GM18873 (cell line): ENCODE measurements at regions not wholly inside any gene's neighbourhood (a gene's known extent, or its start where the extent isn't known, plus 50 kb on each side); places are given as distances from the start of the nearest gene placed in this dataset.
"Not testable (repeated sequence)": the region's sequence is repeated elsewhere in the genome, so short reads cannot be mapped to it uniquely, and the experiment has no call there.

Experiments used
- ATAC-seq: cut with Tn5 transposase; IDR thresholded peaks from one replicate; pipeline ENCODE4 v1.9.1; 2021; ENCODE audit warnings: mild to moderate bottlenecking, moderate library complexity, moderate number of reproducible peaks; ENCODE audit not compliant: unreplicated experiment, low FRiP score

DNA sequence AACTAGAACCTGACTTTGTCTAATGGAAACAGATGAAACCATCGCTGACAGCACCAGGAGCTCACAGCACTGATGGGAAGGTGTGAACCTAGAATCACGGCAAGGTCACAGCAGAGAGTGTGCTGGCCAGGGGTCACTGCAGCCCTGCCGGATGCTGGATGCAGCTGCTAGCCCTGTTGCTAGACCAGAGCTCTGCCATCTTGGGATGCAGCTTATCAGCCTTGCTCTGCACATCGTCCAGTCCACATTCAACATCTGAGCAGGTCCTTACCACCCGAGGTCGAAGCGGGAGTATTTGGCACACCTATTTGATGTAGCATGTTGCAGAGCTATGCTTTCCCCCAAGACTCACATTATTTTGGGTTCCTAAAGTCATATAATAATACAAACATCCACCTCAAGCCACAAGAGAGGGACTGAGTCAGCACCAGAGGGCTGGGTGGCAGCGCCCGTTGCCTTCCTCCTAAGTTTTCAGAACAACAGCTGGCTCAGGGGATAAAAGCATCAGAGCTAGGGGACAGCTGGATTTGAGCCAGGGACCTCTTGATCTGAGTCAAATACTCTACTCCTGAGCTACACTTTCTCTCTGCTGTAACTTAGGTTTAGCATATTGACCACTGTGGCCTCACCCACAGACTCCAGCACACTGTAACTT lies 135.3 kb downstream of the ZNF467 start:
- no peak for ATAC-seq

DNA sequence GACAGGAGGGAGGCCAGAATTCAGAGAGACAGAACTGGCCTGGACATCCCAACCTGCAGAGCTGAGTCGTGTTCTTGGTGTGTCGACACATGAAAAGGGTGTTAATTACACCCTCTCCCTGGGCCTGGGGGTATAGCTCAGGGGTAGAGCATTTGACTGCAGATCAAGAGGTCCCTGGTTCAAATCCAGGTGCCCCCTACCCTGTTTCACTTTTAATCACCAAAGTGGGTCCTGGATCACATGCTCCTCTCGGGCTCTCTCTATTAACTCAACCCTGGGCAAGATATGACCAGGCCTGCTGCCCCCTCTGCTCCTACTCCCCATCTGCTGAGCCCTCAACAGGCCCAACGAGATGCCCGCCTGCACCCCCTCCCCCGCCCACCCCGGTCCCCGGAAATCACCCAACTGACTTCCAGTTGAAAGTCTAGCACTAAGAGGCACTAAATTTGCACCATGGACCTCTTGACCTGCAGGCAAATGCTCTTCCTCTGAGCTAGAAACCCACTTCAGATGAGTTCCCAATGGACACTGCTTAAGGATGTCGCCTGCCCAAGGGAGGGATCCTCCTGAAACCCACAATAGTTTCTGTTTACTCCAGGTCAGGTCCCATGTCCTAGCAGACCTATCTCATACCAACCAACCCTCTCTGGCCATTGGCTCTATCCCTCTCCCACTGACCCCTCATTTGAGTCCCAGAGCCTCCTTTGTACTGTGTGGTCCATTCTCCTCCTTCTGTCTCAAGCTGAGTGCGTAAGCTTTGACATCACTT lies 137.6 kb downstream of the ZNF467 start:
- no peak for ATAC-seq

DNA sequence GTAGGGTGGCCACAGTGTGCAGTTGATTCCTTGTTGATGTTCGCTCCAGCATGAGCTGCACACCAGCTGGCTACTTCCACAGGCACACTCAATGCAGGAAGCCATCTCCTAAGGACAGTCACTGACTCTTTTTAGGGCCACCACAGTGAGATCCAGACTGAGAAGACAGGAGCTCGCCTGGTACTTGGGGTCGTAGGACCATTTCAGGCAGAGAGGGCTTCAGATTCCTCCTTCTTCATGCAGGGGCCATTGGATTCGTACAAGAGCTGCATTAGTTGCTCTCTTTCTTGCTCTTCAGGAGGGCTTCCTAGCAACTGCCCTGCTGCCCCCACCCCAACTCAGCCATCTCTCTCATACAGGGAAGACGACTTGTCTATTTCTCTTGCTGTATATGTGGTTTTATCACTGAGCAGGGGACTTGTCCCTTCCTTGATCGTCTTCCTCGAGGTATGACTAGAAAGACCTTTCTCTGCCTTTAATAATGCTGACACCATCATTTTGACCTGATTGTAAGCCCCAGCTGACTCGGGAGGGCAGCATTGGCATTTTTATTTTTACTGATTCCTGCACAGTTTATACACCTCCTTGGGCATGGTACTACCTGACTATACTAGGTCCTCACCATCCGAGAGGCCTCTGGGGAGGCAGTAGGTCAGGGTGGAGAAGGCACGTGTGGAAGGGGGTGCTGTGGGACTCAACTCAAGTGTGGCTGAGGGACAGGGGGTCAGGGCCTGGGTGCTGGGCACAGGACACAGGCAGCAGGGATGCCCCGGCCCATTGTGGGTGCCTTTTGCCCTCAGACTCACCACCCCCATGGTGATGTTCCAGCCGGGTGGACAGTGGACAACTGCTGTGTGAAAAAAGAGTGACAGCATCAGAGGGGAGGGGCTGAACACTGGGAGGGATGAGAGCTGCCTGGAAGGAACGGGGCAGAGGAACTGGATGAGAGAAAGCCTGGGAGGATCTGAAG lies 136.7 kb upstream of the ZNF746 start:
- no peak for ATAC-seq

DNA sequence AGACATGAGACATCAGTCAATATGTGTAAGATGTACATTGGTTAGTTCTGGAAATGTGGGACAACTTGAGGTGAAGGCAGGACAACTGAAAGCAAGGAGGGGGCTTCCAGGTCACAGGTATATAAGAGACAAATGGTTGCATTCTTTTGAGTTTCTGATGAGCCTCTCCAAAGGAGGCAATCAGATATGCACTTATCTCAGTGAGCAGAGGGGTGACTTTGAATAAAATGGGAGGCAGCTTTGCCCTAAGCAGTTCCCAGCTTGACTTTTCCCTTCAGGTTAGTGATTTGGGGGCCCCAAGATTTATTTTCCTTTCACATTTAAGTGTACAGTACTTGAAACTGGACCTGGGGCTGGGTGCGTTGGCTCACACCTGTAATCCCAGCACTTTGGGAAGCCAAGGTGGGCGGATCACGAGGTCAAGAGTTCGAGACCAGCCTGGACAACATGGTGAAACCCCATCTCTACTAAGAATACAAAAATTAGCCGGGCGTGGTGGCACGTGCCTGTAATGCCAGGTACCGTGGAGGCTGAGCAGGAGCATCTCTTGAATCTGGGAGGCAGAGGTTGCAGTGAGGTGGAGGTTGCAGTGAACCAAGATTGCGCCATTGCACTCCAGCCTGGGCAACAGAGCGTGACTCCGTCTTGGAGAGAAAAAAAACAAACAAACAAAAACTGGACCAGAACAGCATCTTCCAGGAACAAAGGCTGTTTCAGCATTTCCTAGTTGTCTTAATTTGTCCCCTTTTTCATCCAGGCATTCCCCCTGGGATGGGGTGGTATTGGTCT lies 130.9 kb upstream of the ZNF746 start:
- not testable (repeated sequence) for ATAC-seq

DNA sequence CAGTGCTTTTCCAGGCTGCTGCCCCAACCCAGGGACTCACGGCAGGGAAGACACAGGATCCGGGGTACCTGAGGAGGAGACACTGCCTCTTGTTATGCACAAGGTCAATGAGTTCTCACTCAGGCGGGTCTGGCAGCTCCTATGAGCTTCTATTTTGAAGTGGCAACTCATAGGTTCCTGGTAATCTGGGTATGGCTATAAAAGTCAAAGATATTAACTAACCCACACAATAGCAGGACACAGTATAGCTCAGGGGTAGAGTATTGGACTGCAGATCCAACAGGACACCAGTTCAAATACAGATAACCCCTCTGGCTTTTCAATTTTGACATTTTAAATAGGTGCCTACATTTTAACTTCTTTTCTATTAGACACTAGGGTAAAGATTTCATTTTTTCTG lies 130.3 kb upstream of the ZNF746 start:
- no peak for ATAC-seq

DNA sequence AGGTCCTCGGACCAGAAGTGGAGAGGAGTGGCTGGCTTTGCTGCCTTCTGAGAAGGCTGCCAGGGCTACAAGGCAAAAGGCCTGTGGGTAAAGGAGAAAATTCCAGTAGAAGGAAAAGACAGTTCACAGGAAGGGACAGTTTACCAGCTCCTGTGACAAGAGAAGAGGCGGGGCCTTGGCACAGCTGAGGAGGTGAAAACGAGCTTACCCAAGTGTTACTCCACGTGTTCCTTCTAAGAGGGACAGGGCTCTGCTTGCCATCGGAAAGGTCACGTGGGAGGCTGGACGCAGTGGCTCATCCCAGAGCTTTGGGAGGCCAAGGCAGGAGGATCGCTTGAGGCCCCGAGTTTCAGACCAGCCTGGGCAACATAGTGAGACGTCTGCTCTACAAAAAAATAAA lies 129.4 kb upstream of the ZNF746 start:
- ATAC-seq, result no peak

DNA sequence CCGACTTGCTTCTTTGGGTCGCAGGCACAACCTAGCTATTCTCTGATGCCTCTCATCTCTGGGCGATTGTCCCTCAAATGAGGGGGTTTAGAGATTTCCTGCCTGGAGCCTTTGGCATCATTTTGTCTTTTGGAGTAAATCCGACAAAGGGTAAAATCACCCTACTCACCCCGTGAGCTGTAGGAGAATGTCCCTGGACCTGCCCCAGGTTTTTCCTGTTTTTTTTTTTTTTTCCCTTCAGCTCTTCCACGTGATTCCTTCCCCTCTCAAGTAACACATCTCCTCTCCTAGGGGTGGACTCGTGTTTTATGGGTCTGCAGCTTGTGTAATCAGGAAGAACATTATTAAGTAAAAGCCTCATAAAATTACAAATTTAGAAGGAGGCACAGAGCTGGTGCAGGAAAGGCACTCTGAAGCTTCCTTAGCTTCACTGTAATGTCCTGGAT lies 128.4 kb upstream of the ZNF746 start:
- no peak for ATAC-seq

DNA sequence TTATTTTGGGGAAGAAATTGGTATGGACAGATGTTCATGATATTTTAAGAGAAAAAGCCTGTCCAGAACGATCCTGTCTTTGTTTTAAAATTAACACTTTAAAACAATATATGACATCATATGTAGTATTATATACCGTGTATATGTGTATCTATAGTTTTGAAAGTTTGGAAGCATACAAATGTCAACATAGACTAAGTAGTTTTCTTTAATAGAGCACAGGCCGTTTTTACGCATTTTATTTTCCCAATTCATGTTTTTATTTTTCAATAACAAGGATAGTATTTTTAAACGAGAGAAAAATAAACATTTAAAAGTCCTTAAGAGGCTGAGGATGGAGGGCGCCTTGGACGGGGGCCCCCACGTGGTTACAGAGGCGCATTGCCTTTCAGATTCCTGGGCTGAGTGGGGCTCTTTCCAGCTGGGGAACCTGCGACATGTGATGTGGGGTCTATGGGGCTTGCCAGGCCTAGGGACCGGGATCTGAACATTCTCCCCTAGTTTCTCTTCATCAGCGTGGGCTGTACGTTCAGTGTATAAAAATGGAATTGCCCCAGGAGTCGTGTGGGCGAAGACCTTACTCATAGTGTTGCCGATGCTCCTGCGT lies 127.8 kb upstream of the ZNF746 start:
- ATAC-seq, result no peak

DNA sequence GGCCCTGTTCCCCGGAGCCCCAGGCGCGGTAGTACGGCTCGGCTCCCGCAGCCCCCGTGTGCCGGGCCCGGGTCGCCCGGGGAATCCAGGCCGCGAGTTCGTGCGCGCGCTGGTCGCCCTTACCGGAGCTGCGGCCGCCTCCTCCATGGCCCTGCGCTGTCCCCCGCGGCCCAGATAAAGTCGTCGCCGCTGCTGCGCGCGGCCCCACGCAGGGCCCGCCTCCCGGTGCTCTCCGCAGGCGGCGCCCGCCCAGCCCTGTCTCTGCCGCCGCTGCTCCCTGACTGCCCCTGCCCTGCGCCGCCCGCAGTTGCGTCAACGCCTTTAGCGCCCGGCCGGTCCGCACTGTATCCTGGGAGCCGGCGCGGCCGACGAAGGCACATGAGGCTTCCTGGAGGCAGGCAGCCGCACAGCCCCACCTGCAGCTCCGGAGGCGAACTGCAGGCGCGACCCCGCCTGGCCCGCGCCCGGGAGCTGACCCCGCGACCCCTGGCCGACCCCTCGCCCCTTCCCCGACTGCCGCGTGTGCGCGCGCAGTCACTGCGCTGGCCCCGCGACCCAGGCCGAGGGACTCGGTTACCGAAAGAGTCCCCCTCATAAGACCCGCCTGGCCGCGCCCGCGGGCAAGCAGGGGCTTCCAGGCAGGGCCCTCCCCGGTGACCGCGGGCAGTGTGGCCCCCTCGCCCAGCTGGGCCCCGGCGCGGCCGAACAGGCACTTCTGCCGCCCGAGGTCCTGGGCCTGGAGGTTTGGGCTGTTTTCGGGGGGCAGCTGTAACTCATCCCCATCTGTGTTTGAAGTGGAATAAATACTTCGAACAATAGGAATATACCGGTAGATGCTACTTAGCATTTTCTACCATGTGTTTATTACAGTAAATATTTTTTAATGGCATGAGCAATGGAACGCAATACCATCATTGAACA lies 127.1 kb upstream of the ZNF746 start:
- ATAC-seq, result peak; percentile 93

DNA sequence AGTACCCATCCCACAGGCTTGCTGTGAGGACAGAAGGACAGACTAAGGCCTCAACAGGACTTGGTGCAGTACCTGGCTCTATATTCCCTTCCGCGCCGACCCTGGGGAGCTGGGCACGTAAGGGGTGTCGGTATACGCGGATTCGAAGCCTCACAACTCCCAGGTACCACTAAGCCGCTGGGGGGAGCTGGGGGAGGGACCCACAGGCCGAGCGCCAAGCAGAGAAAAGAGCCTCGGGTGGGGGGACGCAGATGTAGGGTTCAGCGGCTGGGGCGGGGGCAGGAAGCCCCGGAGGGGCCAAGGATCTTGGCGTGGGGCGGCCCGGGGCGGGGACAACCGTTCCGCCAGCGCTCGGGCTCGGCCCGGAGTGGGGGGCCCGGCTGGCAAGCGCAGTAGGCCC lies 126.4 kb upstream of the ZNF746 start:
- ATAC-seq, result no peak

DNA sequence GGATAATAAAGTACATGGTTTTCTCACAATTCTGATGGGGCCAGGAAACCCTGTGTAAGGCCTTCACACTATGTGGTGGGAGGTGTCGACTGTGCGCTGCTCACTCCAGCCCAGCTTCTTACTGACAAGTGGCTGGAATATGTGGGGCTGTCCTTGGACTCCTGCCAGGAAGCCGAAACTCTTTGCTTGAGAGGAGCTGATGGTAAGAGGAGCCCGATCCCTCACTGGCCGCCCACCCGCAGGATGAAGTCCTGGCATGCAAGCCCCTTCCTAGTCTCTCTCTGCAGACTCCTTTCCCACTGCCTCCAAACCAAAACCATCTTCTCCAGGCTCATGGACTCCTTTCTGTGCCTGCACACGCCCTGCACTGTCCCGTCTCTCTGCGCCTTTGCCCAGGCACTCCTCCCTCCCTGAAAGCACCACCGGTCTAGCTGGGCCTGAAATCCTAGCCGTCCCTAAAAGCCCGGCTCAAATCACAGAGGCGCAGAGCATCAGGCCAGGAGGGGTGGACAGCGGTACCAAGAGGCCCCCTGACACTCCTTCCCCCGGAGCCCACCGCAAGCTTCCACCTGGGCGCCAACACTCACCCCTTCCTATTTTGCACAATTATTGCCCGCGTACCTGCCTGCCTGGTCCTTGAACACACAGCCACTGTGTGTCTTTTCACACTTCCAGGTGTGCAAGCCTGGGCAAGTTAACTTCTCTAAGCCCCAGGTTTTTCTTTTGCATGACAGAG lies 125.8 kb upstream of the ZNF746 start:
- ATAC-seq, result not testable (repeated sequence)

DNA sequence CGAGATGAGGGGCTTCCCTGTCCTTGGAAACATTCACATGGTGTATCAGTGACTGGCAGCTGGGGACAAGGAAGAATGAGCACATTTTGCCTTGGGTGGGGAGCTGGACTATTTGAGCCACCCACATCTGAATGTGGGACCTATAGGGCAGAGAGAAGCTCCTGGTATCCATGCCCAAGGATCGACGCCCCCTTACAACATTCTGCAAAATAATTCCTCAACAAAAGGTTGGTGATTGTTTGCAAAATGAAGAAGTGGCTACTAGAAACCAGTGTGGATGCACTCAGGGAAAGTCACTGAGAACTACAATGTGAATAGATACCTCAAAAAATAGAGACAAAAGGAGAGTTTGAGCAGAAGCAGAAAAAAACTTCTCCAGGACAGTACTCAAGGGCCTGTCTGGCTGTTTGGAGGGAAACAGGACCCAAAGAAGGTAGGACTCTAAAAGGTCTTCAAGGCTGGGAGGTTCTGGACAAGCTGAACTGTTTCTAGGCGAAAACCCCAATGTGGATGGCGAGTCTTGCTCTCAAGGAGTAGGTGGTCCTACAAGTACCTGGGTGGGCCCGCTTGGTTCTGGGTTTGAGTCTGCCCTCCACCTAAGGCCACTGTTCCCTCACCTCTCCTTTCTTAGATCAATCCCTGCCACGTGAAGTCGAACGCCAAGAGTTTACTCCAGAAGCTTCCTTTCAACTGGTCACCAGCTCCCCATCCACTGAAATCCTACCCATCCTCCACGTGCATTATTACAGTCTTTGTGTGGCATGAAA lies 125.0 kb upstream of the ZNF746 start:
- no peak for ATAC-seq

DNA sequence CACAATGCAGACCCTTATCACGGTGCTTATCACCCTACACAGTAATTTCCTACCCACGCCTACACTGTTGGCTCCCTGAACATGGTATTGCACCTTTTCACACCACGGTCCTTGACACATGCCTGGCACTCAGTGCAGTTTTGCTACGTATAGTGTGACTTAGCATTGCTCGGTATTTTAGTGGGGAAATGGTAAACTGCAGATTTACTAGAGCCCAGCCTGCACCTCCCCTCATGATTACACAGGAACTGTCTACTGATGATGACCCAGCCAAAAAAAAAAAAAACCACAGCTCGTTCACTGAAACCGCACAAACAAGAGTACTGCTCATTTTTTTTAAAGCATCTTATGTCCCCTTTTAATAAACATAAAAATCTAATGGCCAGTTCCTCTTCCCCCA lies 124.2 kb upstream of the ZNF746 start:
- no peak for ATAC-seq

DNA sequence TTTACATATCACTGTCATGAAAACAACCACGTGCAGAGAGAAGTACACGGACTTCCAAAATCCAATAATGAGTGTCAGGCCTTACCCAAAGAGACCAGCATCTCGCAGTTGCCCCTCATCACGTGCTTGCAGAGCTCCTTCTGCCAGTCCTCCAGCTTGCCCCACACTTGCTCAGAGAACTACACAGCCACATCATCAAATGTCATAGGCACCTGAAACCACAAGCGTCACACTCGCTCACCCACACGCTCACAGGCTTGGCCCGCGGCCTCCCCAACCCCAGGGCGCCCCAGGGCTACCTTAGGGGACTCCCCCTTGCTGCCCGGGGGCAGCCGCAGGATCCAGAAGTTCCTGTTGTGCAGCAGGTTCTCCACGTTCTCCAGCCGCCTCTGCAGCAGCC lies 123.4 kb upstream of the ZNF746 start:
- ATAC-seq, result no peak

DNA sequence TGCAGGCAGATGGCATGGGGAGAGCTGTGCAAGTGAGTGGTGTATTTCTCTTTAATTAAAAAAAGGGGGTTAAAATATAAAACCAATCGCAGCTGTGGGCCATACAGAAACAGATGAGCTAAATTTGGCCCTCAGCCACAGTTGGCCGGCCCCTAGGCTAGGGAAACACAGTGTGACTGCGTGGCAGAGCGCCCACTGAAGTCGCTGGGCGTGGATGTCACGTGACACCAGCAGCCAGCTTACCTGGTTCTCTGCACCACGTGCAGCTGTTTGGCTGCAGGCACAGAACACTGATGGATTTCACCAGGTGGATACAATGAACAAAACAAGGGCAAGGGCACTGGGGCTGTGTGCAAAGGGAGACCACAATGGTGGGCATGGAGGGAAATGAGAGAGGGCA lies 119.3 kb upstream of the ZNF746 start:
- no peak for ATAC-seq

DNA sequence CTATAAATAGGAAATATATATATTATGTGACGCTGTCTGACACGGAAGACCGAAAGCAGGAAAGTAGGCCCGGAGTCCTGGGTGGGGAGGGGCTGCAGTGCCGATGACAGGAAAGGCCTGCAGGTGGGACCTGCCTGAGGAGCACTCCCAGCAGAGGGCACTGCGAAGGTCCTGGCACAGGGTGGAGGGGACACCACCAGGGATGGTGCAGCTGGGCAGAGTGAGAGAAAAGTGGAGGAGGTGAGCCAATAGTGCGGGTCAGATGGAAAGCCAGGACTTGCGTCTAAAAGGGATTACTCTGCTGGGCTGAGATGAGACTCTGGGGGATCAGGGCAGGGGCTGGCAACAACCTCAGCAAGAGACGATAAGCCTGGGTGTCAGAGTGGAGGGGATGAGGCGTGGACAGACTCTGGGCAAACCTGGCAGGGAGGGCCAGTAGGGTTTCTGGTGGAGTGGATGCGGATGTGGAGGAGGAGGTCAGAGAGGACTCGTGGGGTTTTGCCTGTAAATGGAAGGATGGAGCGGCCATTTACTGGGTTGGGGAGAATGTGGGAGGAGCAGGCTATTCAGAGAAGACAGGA lies 118.2 kb upstream of the ZNF746 start:
- no peak for ATAC-seq

DNA sequence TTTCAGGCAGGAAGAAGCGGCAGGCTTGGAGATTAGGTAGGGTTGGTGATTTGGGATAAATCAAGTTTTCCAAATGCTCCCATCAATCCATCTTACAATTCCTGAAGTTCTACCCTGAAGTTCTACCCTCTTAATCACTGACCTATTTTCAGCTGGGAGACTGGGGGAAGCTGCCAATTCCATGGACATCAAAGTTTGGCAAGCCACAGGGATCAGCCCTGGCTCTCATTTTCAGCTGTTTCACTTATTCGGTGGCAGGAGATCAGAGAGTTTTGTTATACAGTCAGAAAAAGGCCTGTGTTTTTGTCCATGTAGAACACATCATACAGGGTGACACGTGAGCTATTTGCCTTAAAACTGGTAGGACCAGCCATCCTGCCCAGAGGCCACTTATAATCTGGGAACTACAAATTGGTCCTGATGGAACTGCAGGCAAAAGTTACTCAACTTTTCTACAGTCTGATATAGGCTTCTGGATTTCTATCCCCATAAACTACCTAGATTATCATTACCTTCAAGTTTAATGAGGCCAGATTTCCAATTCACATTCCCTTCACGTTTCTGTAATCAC lies 112.9 kb upstream of the ZNF746 start:
- no peak for ATAC-seq
